AG20443 (cell line): ENCODE measurements at regions not wholly inside any gene's neighbourhood (a gene's known extent, or its start where the extent isn't known, plus 50 kb on each side); places are given as distances from the start of the nearest gene placed in this dataset.
A peak's percentile ranks its signal among the peaks of the same experiment; 100 is the strongest.
"Not testable (repeated sequence)": the region's sequence is repeated elsewhere in the genome, so short reads cannot be mapped to it uniquely, and the experiment has no call there.

ENCODE experiments used
- DNase-seq: peaks from one replicate; pipeline ENCODE4 v3.0.0; 2012; ENCODE audit warnings: low spot score, mixed read lengths

GRCh38 chr6:11889572-11889971 lies 111.0 kb upstream of the ADTRP start:
- DNase-seq = no peak

GRCh38 chr6:11888727-11889126 lies 110.1 kb upstream of the ADTRP start:
- DNase-seq = no peak

GRCh38 chr6:11885159-11885558 lies 106.6 kb upstream of the ADTRP start:
- DNase-seq = no peak

- DNase-seq = not testable (repeated sequence)
Observed at GRCh38 chr6:11883471-11883870, 104.9 kb upstream of the ADTRP start.

GRCh38 chr6:11880156-11880555 lies 101.6 kb upstream of the ADTRP start:
- not testable (repeated sequence) for DNase-seq

- no peak for DNase-seq
Observed at GRCh38 chr6:11878735-11879134, 100.1 kb upstream of the ADTRP start.

- no peak for DNase-seq
Observed at GRCh38 chr6:11878029-11878428, 99.4 kb upstream of the ADTRP start.

- DNase-seq = no peak
Observed at GRCh38 chr6:11876934-11877433, 98.4 kb upstream of the ADTRP start.

- DNase-seq = no peak
Observed at GRCh38 chr6:11875325-11876109, 96.9 kb upstream of the ADTRP start.

- peak; percentile 32 for DNase-seq
Observed at GRCh38 chr6:11869672-11870340, 91.2 kb upstream of the ADTRP start.

- no peak for DNase-seq
Observed at GRCh38 chr6:11868392-11868791, 89.8 kb upstream of the ADTRP start.

- no peak for DNase-seq
Observed at GRCh38 chr6:11865680-11866300, 87.2 kb upstream of the ADTRP start.

- DNase-seq = no peak
Observed at GRCh38 chr6:11858439-11858838, 79.8 kb upstream of the ADTRP start.

GRCh38 chr6:11855743-11856142 lies 77.1 kb upstream of the ADTRP start:
- DNase-seq = no peak

GRCh38 chr6:11854408-11855165 lies 76.0 kb upstream of the ADTRP start:
- peak; percentile 61 for DNase-seq

GRCh38 chr6:11853678-11854407 lies 75.2 kb upstream of the ADTRP start:
- DNase-seq = no peak

GRCh38 chr6:11852061-11852651 lies 73.6 kb upstream of the ADTRP start:
- DNase-seq = no peak

- DNase-seq = peak; percentile 85
Observed at GRCh38 chr6:11851387-11851786, 72.8 kb upstream of the ADTRP start.

- DNase-seq = no peak
Observed at GRCh38 chr6:11848852-11849731, 70.5 kb upstream of the ADTRP start.

- no peak for DNase-seq
Observed at GRCh38 chr6:11848346-11848651, 69.7 kb upstream of the ADTRP start.
